GM12878 (cell line): ENCODE measurements at regions not wholly inside any gene's neighbourhood (a gene's known extent, or its start where the extent isn't known, plus 50 kb on each side); places are given as distances from the start of the nearest gene placed in this dataset.

ENCODE experiments used
- ATAC-seq: fragments of 200-7000 bp; cut with Tn5 transposase; 3 replicates; pipeline ENCODE4 v1.9.1; 2020; ENCODE audit warnings: mild to moderate bottlenecking, moderate library complexity
- BruUV-seq: library from RNA; stranded (reverse); fragments of 400-500 nt; replicated peaks from 2 replicates; lab custom pipeline; 2021; lab: Mats Ljungman, UMichigan
- CTCF ChIA-PET: fragments of 300-600 bp; sonication (Branson Sonifier 250); formaldehyde crosslinking; extraction: SDS; loops from one replicate; lab custom pipeline; 2021; ENCODE audit warnings: inconsistent platforms; lab: Yijun Ruan, JAX
- POLR2A ChIA-PET: fragments of 350-600 bp; formaldehyde crosslinking; extraction: SDS; loops from one replicate; lab custom pipeline; 2021; ENCODE audit warnings: inconsistent platforms; lab: Charles Lee
- RAD21 ChIA-PET: fragments of 300-600 bp; sonication (Branson Sonifier 250); formaldehyde crosslinking; loops from one replicate; lab custom pipeline; 2023; ENCODE audit warnings: antibody characterized with exemption; ENCODE audit not compliant: unreplicated experiment; lab: Charles Lee
- SMC1A ChIA-PET: fragments of 300-600 bp; sonication (Branson Sonifier 250); formaldehyde crosslinking; loops from one replicate; lab custom pipeline; 2023; ENCODE audit not compliant: unreplicated experiment, uncharacterized antibody; lab: Charles Lee
- DNase-seq: peaks from one replicate; pipeline ENCODE4 v3.0.0-alpha.2; 2011; ENCODE audit warnings: low read depth, low spot score
- FAIRE-seq: peaks from 3 replicates; lab custom pipeline; 2011; peaks lifted over from hg19 to GRCh38; lab: Jason Lieb, UNC
- H2AFZ ChIP-seq: 2 replicates; pipeline ENCODE4 v1.6.0; 2011; ENCODE audit warnings: low read depth, low read length, control low read depth; ENCODE audit not compliant: control insufficient read depth
- H3K27ac ChIP-seq: 2 replicates; pipeline ENCODE4 v1.5.1; 2011; ENCODE audit warnings: control low read depth; ENCODE audit not compliant: control insufficient read depth, insufficient read depth
- H3K27me3 ChIP-seq, 2 experiments: replicated peaks in 1 of 2; 2 replicates each; pipeline versions ENCODE4 v1.6.0 to v1.6.1; 2011; ENCODE audit warnings: low read length in 1 of 2; ENCODE audit not compliant: control insufficient read depth in 2 of 2, insufficient read depth in 2 of 2
- H3K36me3 ChIP-seq, 2 experiments: 2 replicates each; pipeline ENCODE4 v1.5.1; 2011; ENCODE audit warnings: low read length in 1 of 2; ENCODE audit not compliant: control insufficient read depth in 2 of 2, insufficient read depth in 2 of 2
- H3K4me1 ChIP-seq: 2 replicates; pipeline ENCODE4 v1.6.1; 2011; ENCODE audit warnings: mild to moderate bottlenecking, low read length, moderate library complexity, mixed read lengths; ENCODE audit not compliant: control insufficient read depth, insufficient read depth
- H3K4me2 ChIP-seq: 2 replicates; pipeline ENCODE4 v1.6.0; 2011; ENCODE audit warnings: control low read depth; ENCODE audit not compliant: control insufficient read depth, insufficient read depth
- H3K4me3 ChIP-seq: fragments of 200-600 bp; sonication (generic); 2 replicates; pipeline ENCODE4 v1.5.1; 2016
- H3K79me2 ChIP-seq: 2 replicates; pipeline ENCODE4 v1.6.0; 2011; ENCODE audit warnings: low read length; ENCODE audit not compliant: control insufficient read depth, insufficient read depth
- H3K9ac ChIP-seq: 2 replicates; pipeline ENCODE4 v1.8.0; 2011; ENCODE audit warnings: low read length, control low read depth, mixed read lengths; ENCODE audit not compliant: control insufficient read depth, insufficient read depth
- H3K9me3 ChIP-seq: replicated peaks from 3 replicates; pipeline ENCODE4 v1.5.1; 2011; ENCODE audit warnings: mild to moderate bottlenecking, low read length; ENCODE audit not compliant: control insufficient read depth, insufficient read depth
- H4K20me1 ChIP-seq: 2 replicates; pipeline ENCODE4 v1.6.0; 2011; ENCODE audit not compliant: control insufficient read depth, insufficient read depth
- CHD2 ChIP-seq: IDR thresholded peaks from 2 replicates; pipeline ENCODE4 v1.6.1; 2011; ENCODE audit warnings: low read depth, low read length, improper control_type of control experiment, borderline replicate concordance
- EZH2 ChIP-seq: IDR thresholded peaks from 2 replicates; pipeline ENCODE4 v1.6.1; 2012; ENCODE audit warnings: low read depth, mild to moderate bottlenecking, control low read depth, inconsistent platforms, low read length, borderline replicate concordance; ENCODE audit not compliant: control insufficient read depth
- HDGF ChIP-seq: fragments of 450-650 bp; IDR thresholded peaks from 2 replicates; pipeline ENCODE4 v1.6.1; 2016; ENCODE audit warnings: antibody characterized with exemption
- PAX8 ChIP-seq: fragments of 450-650 bp; IDR thresholded peaks from 2 replicates; pipeline ENCODE4 v1.6.1; 2017; ENCODE audit warnings: mild to moderate bottlenecking, moderate library complexity
- POU2F2 ChIP-seq: IDR thresholded peaks from 3 replicates; pipeline ENCODE4 v1.6.1; 2011; ENCODE audit warnings: low read depth, mild to moderate bottlenecking, low read length, borderline replicate concordance
- ZNF217 ChIP-seq: fragments of 450-650 bp; IDR thresholded peaks from 2 replicates; pipeline ENCODE4 v1.6.1; 2017; ENCODE audit warnings: antibody characterized with exemption, mild to moderate bottlenecking
- ZSCAN29 ChIP-seq: fragments of 450-650 bp; IDR thresholded peaks from 2 replicates; pipeline ENCODE4 v1.6.1; 2017; ENCODE audit warnings: mild to moderate bottlenecking, moderate library complexity
- WGBS: methylation state at CpG from one replicate; pipeline ENCODE4 v1.1.6; 2016; ENCODE audit warnings: low lambda C conversion rate; ENCODE audit not compliant: insufficient replicate concordance, insufficient coverage; ENCODE audit errors: missing lambda C conversion rate; 5-methylcytosine and 5-hydroxymethylcytosine counted together
- in situ Hi-C: fragments of 300-500 bp; cut with MboI; formaldehyde crosslinking; loops from 9 replicates; pipeline ENCODE4 v1.14.3; 2018; ENCODE audit warnings: mixed read lengths
- intact Hi-C: fragments of 100-400 bp; cut with micrococcal nuclease; formaldehyde crosslinking; loops from one replicate; pipeline ENCODE4 v1.14.2; 2022; ENCODE audit not compliant: unreplicated experiment
- TF ChIP-seq, protein P1 (sequence below): fragments of 450-650 bp; IDR thresholded peaks from 2 replicates; pipeline ENCODE4 v1.6.1; 2017; ENCODE audit warnings: mild to moderate bottlenecking, moderate library complexity
- TF ChIP-seq, protein P2 (sequence below): fragments of 450-650 bp; IDR thresholded peaks from 2 replicates; pipeline ENCODE4 v1.6.1; 2016; ENCODE audit warnings: mild to moderate bottlenecking

DNA sequence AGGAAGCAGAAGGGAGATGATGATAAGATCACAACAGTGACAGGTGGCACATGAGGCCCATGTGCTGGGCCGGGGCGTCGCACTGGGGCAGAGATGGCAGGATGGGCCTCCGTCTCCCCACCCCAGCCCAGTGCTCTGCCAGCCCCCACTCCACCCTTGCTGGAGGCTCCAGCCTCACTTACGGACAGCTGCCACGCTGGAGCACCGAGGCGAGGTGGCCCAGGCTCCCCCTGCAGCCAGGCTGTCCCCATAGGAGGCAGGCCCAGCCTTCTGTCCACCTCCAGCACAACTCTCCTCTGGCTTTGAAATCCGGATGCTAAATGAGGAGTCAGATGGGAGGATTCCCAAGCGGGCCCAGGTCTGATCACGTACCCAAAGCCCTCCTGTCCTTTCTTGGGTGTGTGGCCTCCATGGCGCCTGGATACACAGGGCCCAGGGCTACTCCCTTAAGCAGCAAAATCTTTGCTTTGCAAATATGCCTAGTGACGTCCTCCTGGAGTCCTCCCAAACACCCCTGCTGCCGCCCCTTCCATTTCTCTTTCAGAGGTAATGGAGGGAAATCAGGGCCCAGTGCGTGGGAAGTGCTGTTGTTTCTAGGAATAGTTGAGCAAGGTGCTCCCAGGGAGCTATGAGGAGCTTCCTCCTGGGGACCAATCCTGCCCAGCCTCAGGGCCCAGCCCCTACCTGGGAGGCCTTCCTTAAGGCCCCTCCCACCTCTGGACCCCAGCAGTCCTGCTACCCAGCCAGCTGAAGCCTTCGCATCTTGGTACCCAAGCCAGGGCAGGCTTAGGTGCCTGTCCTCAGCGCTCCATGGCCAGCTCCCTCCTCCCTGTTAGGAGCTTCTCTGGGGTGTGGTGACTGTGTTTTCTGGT is 170.4 kb upstream of the MYCN start (continued):
- no peak for TF ChIP-seq CHD2
- TF ChIP-seq, protein P1, sequence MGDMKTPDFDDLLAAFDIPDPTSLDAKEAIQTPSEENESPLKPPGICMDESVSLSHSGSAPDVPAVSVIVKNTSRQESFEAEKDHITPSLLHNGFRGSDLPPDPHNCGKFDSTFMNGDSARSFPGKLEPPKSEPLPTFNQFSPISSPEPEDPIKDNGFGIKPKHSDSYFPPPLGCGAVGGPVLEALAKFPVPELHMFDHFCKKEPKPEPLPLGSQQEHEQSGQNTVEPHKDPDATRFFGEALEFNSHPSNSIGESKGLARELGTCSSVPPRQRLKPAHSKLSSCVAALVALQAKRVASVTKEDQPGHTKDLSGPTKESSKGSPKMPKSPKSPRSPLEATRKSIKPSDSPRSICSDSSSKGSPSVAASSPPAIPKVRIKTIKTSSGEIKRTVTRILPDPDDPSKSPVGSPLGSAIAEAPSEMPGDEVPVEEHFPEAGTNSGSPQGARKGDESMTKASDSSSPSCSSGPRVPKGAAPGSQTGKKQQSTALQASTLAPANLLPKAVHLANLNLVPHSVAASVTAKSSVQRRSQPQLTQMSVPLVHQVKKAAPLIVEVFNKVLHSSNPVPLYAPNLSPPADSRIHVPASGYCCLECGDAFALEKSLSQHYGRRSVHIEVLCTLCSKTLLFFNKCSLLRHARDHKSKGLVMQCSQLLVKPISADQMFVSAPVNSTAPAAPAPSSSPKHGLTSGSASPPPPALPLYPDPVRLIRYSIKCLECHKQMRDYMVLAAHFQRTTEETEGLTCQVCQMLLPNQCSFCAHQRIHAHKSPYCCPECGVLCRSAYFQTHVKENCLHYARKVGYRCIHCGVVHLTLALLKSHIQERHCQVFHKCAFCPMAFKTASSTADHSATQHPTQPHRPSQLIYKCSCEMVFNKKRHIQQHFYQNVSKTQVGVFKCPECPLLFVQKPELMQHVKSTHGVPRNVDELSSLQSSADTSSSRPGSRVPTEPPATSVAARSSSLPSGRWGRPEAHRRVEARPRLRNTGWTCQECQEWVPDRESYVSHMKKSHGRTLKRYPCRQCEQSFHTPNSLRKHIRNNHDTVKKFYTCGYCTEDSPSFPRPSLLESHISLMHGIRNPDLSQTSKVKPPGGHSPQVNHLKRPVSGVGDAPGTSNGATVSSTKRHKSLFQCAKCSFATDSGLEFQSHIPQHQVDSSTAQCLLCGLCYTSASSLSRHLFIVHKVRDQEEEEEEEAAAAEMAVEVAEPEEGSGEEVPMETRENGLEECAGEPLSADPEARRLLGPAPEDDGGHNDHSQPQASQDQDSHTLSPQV, result no peak
- TF ChIP-seq ZSCAN29, result no peak
- TF ChIP-seq, protein P2, sequence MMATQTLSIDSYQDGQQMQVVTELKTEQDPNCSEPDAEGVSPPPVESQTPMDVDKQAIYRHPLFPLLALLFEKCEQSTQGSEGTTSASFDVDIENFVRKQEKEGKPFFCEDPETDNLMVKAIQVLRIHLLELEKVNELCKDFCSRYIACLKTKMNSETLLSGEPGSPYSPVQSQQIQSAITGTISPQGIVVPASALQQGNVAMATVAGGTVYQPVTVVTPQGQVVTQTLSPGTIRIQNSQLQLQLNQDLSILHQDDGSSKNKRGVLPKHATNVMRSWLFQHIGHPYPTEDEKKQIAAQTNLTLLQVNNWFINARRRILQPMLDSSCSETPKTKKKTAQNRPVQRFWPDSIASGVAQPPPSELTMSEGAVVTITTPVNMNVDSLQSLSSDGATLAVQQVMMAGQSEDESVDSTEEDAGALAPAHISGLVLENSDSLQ, result no peak
- TF ChIP-seq ZNF217, result no peak
- no peak for TF ChIP-seq HDGF
- no peak for TF ChIP-seq POU2F2
- TF ChIP-seq, all 136 proteins: peak for 0

DNA sequence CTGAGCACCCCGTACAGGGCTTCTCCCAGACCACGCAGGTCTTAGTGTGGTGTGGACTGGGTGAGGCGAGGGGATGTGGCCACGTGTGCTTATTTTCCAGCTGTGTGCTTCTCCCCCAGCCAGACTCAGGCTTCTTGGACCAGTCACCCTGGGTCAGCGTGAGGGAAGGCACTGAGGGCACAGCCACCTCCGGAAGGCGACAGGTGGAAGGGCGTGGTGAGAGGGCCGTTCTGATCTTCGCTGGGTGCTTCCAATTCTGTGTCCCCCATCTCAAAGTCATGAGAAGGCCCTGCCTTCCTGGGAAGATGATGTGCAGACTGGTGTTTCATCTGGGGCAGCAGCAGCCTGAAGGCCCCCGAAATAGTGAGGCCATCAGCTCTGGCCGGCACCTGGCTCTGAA is 169.7 kb upstream of the MYCN start:
- no peak overlapping the region for H3K27ac ChIP-seq
- SMC1A ChIA-PET, result no interaction called here
- no peak for FAIRE-seq
- POLR2A ChIA-PET, result no interaction called here
- H2AFZ ChIP-seq, result no peak overlapping the region
- no peaks in the 10 kb centered on the region for H4K20me1 ChIP-seq
- no peak for DNase-seq
- H3K4me3 ChIP-seq, result no peak overlapping the region
- ATAC-seq, result no peak
- peaks cover 0 to 4% of the 10 kb centered on the region in 2 experiments; a peak in 2 of 4 replicates for H3K27me3 ChIP-seq
- no peak for TF ChIP-seq EZH2
- no peak for TF ChIP-seq PAX8
- 40% methylated on average over 12 of the region's 12 CpGs for WGBS
- H3K79me2 ChIP-seq, result no peaks in the 10 kb centered on the region
- CTCF ChIA-PET, result no interaction called here
- no peak overlapping the region for H3K9ac ChIP-seq
- in situ Hi-C loops, result no loop called here
- RAD21 ChIA-PET, result no interaction called here
- H3K4me2 ChIP-seq, result no peak overlapping the region
- H3K36me3 ChIP-seq, result no peaks in the 10 kb centered on the region
- no peaks in the 10 kb centered on the region for H3K4me1 ChIP-seq
- intact Hi-C loops, result no loop called here
- no TSS peak for BruUV-seq
- no peaks in the 10 kb centered on the region for H3K9me3 ChIP-seq
